GM21717 (cell line): ENCODE measurements at regions not wholly inside any gene's neighbourhood (a gene's known extent, or its start where the extent isn't known, plus 50 kb on each side); places are given as distances from the start of the nearest gene placed in this dataset.
A peak's percentile ranks its signal among the peaks of the same experiment; 100 is the strongest.
"Not testable (repeated sequence)": the region's sequence is repeated elsewhere in the genome, so short reads cannot be mapped to it uniquely, and the experiment has no call there.

Experiments used
- ATAC-seq: cut with Tn5 transposase; IDR thresholded peaks from one replicate; pipeline ENCODE4 v1.9.1; 2021; ENCODE audit warnings: mild to moderate bottlenecking, moderate library complexity; ENCODE audit not compliant: unreplicated experiment

- peak; percentile 37 for ATAC-seq
Measured at GRCh38 chr17:37829592-37830123, 84.8 kb upstream of the HNF1B start.

- no peak for ATAC-seq
Measured at GRCh38 chr17:37828651-37829124, 83.8 kb upstream of the HNF1B start.

- ATAC-seq, result no peak
Measured at GRCh38 chr17:37827905-37828650, 83.2 kb upstream of the HNF1B start.

- ATAC-seq, result no peak
Measured at GRCh38 chr17:37826497-37827430, 81.9 kb upstream of the HNF1B start.

GRCh38 chr17:37825851-37826250, 81.0 kb upstream of the HNF1B start:
- no peak for ATAC-seq

GRCh38 chr17:37824534-37825485, 80.0 kb upstream of the HNF1B start:
- no peak for ATAC-seq

GRCh38 chr17:37823996-37824395, 79.1 kb upstream of the HNF1B start:
- ATAC-seq, result no peak

GRCh38 chr17:37820995-37821713, 76.3 kb upstream of the HNF1B start:
- no peak for ATAC-seq

- ATAC-seq, result no peak
Measured at GRCh38 chr17:37820313-37820994, 75.6 kb upstream of the HNF1B start.

- no peak for ATAC-seq
Measured at GRCh38 chr17:37818689-37819088, 73.8 kb upstream of the HNF1B start.

- no peak for ATAC-seq
Measured at GRCh38 chr17:37816950-37817349, 72.1 kb upstream of the HNF1B start.

GRCh38 chr17:37815536-37815935, 70.7 kb upstream of the HNF1B start:
- no peak for ATAC-seq

- ATAC-seq, result no peak
Measured at GRCh38 chr17:37813751-37814150, 68.9 kb upstream of the HNF1B start.

GRCh38 chr17:37808846-37809245, 64.0 kb upstream of the HNF1B start:
- ATAC-seq, result not testable (repeated sequence)

- no peak for ATAC-seq
Measured at GRCh38 chr17:37802712-37803416, 58.0 kb upstream of the HNF1B start.

GRCh38 chr17:37802061-37802595, 57.3 kb upstream of the HNF1B start:
- ATAC-seq, result no peak

GRCh38 chr17:37801171-37801570, 56.3 kb upstream of the HNF1B start:
- ATAC-seq, result no peak

- ATAC-seq, result no peak
Measured at GRCh38 chr17:37797206-37797605, 52.3 kb upstream of the HNF1B start.
